Gastrocnemius medialis (tissue), 4 donors: ENCODE measurements at regions not wholly inside any gene's neighbourhood (a gene's known extent, or its start where the extent isn't known, plus 50 kb on each side); places are given as distances from the start of the nearest gene placed in this dataset.

Source experiments
- ATAC-seq, 2 donors: fragments of 150-250 bp; one replicate each; pipeline ENCODE4 v1.9.1; 2016
- DNase-seq, 2 donors: peaks; one replicate each; pipeline ENCODE4 v3.0.0-alpha.2; 2019
- H3K27ac ChIP-seq, 4 donors: fragments of 200-600 bp; sonication (generic); 1 replicate in 1 of 4; 2 replicates in 3 of 4; pipeline ENCODE4 v1.5.1; 2016 to 2018; ENCODE audit warnings: mild to moderate bottlenecking in 2 of 4, moderate library complexity in 1 of 4
- H3K27me3 ChIP-seq, 3 donors: fragments of 200-600 bp; sonication (generic) in 2 of 3; 1 replicate in 1 of 3; 2 replicates in 2 of 3; pipeline versions ENCODE4 v1.5.1 to v1.6.0; 2016 to 2019; ENCODE audit warnings: mild to moderate bottlenecking in 1 of 3, moderate library complexity in 1 of 3
- H3K36me3 ChIP-seq, 2 donors: fragments of 200-600 bp; sonication (generic) in 1 of 2; one replicate each; pipeline ENCODE4 v1.5.1; 2017 to 2018
- H3K4me1 ChIP-seq, 2 donors: fragments of 200-600 bp; sonication (generic) in 1 of 2; one replicate each; pipeline ENCODE4 v1.5.1; 2016 to 2017; ENCODE audit warnings: mild to moderate bottlenecking in 2 of 2
- H3K4me3 ChIP-seq, 4 donors: fragments of 200-600 bp; sonication (generic) in 3 of 4; 1 replicate in 1 of 4; 2 replicates in 3 of 4; pipeline ENCODE4 v1.5.1; 2016 to 2019; ENCODE audit warnings: mild to moderate bottlenecking in 2 of 4
- H3K9me3 ChIP-seq, 3 donors: fragments of 200-600 bp; sonication (generic) in 2 of 3; 1 replicate in 1 of 3; 2 replicates in 2 of 3; pipeline ENCODE4 v1.5.1; 2016 to 2019
- CTCF ChIP-seq, 5 experiments: fragments of 450-650 bp in 3 of 5; fragments of 200-600 bp in 2 of 5; sonication (generic) in 2 of 5; IDR thresholded peaks in 4 of 5; conservative IDR thresholded peaks in 1 of 5; 1 replicate in 4 of 5; 2 replicates in 1 of 5; pipeline ENCODE4 v1.5.1; 2016 to 2019; ENCODE audit warnings: antibody characterized with exemption in 5 of 5, mild to moderate bottlenecking in 3 of 5, moderate library complexity in 3 of 5
- POLR2A ChIP-seq, 2 donors: fragments of 450-650 bp; IDR thresholded peaks; one replicate each; pipeline ENCODE4 v1.6.1; 2017; ENCODE audit warnings: antibody characterized with exemption in 2 of 2, mild to moderate bottlenecking in 2 of 2, moderate library complexity in 2 of 2
- in situ Hi-C, 4 donors: fragments of 200-750 bp; cut with MboI; loops; one replicate each; pipeline versions ENCODE4 v1.15.0 to v1.8.0; 2017; ENCODE audit warnings: low sequenced_read_pairs in 4 of 4
- intact Hi-C: fragments of 100-400 bp; cut with DNase I; formaldehyde crosslinking; loops from one replicate; pipeline ENCODE4 v1.15.1; 2023; ENCODE audit warnings: low total_unique reads

- TF ChIP-seq POLR2A (IDR thresholded peaks at IDR 0.05), result no peak
- TF ChIP-seq CTCF (IDR thresholded peaks at IDR 0.05 in 4 of 5, conservative IDR thresholded peaks at IDR 0.05 in 1 of 5), result no peak
- no peak overlapping the region for H3K4me3 ChIP-seq
- H3K36me3 ChIP-seq, result no peaks in the 10 kb centered on the region
- ATAC-seq (no peak), DNase-seq (no peak)
- intact Hi-C loops (no loop called here), in situ Hi-C loops (no loop called here)
- no peaks in the 10 kb centered on the region for H3K27me3 ChIP-seq
- H3K4me1 ChIP-seq, result no peaks in the 10 kb centered on the region
- no peak overlapping the region for H3K27ac ChIP-seq
- H3K9me3 ChIP-seq, result no peaks in the 10 kb centered on the region
Observed at GRCh38 chr2:81213598-81213997, 909.0 kb upstream of the LRRTM1 start.

DNA sequence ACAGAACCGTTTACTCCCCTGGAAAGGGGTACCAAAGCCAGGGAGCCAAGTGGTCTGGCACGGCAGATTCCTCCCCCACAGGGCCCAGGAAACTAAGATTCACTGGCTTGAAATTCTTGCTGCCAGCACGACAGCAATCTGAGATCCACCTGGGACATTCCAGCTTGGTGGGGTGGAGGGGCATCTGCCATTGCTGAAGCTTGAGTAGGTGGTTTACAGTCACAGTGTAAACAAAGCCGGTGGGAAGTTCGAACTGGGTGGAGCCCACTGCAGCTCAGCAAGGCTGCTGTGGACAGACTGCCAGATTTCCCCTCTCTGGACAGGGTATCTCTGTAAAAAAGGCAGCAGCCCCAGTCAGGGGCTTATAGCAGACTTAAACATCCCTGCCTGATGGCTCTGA, 901.7 kb upstream of the LRRTM1 start:
- intact Hi-C loops, result no loop called here
- Histone ChIP-seq H3K4me3 (no peak overlapping the region), H3K27me3 (no peaks in the 10 kb centered on the region), H3K9me3 (no peaks in the 10 kb centered on the region), H3K36me3 (no peaks in the 10 kb centered on the region), H3K4me1 (no peaks in the 10 kb centered on the region), H3K27ac (no peak overlapping the region)
- DNase-seq (no peak), ATAC-seq (no peak)
- in situ Hi-C loops, result no loop called here
- TF ChIP-seq CTCF (IDR thresholded peaks at IDR 0.05 in 4 of 5, conservative IDR thresholded peaks at IDR 0.05 in 1 of 5) (no peak), POLR2A (IDR thresholded peaks at IDR 0.05) (no peak)

- no peak for TF ChIP-seq POLR2A (IDR thresholded peaks at IDR 0.05)
- H3K4me3 ChIP-seq, result no peak overlapping the region
- DNase-seq (no peak), ATAC-seq (no peak)
- intact Hi-C loops (no loop called here), in situ Hi-C loops (no loop called here)
- H3K27me3 ChIP-seq, result no peaks in the 10 kb centered on the region
- H3K27ac ChIP-seq, result no peak overlapping the region
- H3K4me1 ChIP-seq, result no peaks in the 10 kb centered on the region
- H3K36me3 ChIP-seq, result no peaks in the 10 kb centered on the region
- H3K9me3 ChIP-seq, result no peaks in the 10 kb centered on the region
Observed at GRCh38 chr2:81196933-81197628, 892.5 kb upstream of the LRRTM1 start.

- no peak overlapping the region for H3K27ac ChIP-seq
- H3K4me1 ChIP-seq, result no peaks in the 10 kb centered on the region
- intact Hi-C loops (no loop called here), in situ Hi-C loops (no loop called here)
- no peak for DNase-seq
- no peak for TF ChIP-seq CTCF (IDR thresholded peaks at IDR 0.05 in 4 of 5, conservative IDR thresholded peaks at IDR 0.05 in 1 of 5)
- TF ChIP-seq POLR2A (IDR thresholded peaks at IDR 0.05), result no peak
- ATAC-seq, result no peak
- H3K36me3 ChIP-seq, result no peaks in the 10 kb centered on the region
- H3K27me3 ChIP-seq, result no peaks in the 10 kb centered on the region
- no peak overlapping the region for H3K4me3 ChIP-seq
- no peaks in the 10 kb centered on the region for H3K9me3 ChIP-seq
Observed at GRCh38 chr2:81196383-81196851, 891.9 kb upstream of the LRRTM1 start.

DNA sequence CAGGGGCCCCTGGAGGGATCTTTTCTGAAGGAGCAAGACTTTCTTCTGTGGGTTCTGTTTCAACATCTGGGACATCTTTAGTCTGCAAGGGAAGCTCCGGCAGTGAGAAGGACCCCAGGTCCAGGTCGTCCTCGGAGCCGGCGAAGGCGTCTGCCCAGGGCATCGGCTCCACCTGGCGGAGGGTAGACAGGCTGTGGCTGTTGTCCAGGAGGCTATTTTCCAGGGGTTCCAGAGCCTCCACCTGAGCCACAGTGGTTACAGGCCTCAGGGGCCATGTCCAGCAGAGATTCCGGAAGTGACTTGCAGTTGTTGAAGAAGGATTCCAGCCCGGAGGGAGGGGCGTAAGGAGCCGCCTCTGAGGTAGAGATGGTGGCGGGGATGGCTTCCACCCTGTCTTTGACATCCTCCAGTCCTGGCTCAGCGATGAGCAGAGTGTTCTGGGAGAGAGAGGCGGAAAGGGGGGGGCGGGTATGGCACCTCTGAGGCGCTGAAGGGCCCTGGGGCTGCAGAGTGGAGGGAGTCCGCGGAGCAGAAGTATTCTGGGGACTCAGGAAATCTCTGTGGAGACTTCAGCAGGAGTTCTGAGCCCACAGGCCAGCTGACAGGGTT, 891.3 kb upstream of the LRRTM1 start:
- Histone ChIP-seq H3K4me3 (no peak overlapping the region), H3K27ac (no peak overlapping the region), H3K4me1 (no peaks in the 10 kb centered on the region), H3K9me3 (no peaks in the 10 kb centered on the region), H3K27me3 (no peaks in the 10 kb centered on the region), H3K36me3 (no peaks in the 10 kb centered on the region)
- no peak for DNase-seq
- intact Hi-C loops, result no loop called here
- in situ Hi-C loops, result no loop called here
- ATAC-seq, result no peak
- no peak for TF ChIP-seq POLR2A (IDR thresholded peaks at IDR 0.05)
- no peak for TF ChIP-seq CTCF (IDR thresholded peaks at IDR 0.05 in 4 of 5, conservative IDR thresholded peaks at IDR 0.05 in 1 of 5)
